ENCODE measurements at regions not wholly inside any gene's neighbourhood (a gene's known extent, or its start where the extent isn't known, plus 50 kb on each side); places are given as distances from the start of the nearest gene placed in this dataset.

- TF ChIP-seq CTCF (IDR thresholded peaks at IDR 0.05) (no peak), POLR2AphosphoS5 (IDR thresholded peaks at IDR 0.05) (no peak), EP300 (IDR thresholded peaks at IDR 0.05) (no peak)
Measured at GRCh38 chr4:138892483-138893407, 122.8 kb upstream of the NOCT start.
